ENCODE measurements at regions not wholly inside any gene's neighbourhood (a gene's known extent, or its start where the extent isn't known, plus 50 kb on each side); places are given as distances from the start of the nearest gene placed in this dataset.
A peak's percentile ranks its signal among the peaks of the same experiment; 100 is the strongest.

DNA sequence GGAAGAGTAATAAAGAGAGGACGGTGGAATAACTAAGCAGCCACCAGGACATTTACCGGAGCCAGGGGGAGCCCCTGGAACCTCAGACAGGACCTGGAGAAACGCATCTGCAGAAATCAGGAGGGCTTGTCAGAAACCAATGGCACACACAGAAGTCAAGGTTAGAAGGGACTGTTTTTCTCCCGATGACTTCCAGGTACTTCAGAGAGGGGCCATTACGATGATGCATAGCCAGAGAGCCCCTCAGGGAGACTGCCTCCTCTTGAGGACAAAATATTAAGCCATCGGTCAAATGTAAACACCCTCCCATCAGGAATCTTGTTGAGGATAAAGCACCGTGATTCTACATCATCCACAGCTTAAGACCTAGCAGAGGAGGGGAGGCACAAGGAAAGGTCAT, 333.6 kb upstream of the CDH5 start:
- TF ChIP-seq, protein P1, sequence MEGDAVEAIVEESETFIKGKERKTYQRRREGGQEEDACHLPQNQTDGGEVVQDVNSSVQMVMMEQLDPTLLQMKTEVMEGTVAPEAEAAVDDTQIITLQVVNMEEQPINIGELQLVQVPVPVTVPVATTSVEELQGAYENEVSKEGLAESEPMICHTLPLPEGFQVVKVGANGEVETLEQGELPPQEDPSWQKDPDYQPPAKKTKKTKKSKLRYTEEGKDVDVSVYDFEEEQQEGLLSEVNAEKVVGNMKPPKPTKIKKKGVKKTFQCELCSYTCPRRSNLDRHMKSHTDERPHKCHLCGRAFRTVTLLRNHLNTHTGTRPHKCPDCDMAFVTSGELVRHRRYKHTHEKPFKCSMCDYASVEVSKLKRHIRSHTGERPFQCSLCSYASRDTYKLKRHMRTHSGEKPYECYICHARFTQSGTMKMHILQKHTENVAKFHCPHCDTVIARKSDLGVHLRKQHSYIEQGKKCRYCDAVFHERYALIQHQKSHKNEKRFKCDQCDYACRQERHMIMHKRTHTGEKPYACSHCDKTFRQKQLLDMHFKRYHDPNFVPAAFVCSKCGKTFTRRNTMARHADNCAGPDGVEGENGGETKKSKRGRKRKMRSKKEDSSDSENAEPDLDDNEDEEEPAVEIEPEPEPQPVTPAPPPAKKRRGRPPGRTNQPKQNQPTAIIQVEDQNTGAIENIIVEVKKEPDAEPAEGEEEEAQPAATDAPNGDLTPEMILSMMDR (IDR thresholded peaks at IDR 0.05), result no peak
- DNase-seq (no peak), ATAC-seq (no peak)
- Histone ChIP-seq H3K4me1 (peaks cover 6 to 23% (median 18%) of the 10 kb centered on the region in 9 donors), H3K4me3 (no peak overlapping the region), H3K27ac (no peak overlapping the region), H3K27me3 (no peaks in the 10 kb centered on the region), H3K9me3 (no peaks in the 10 kb centered on the region), H3K36me3 (no peaks in the 10 kb centered on the region)
- WGBS, 2 donors, result 93 to 96% methylated on average over 7 of the region's 7 CpGs
- intact Hi-C loops (cut with DNase I), result no loop called here

- intact Hi-C loops (cut with DNase I), result no loop called here
- Histone ChIP-seq H3K36me3 (no peaks in the 10 kb centered on the region), H3K9me3 (peaks cover 0 to 2% (median 0%) of the 10 kb centered on the region in 11 donors), H3K4me1 (peaks cover 0 to 4% (median 0%) of the 10 kb centered on the region in 9 donors), H3K27me3 (no peaks in the 10 kb centered on the region), H3K4me3 (no peak overlapping the region), H3K27ac (no peak overlapping the region)
- DNase-seq (no peak), ATAC-seq (no peak)
- TF ChIP-seq, protein P1 (IDR thresholded peaks at IDR 0.05), result no peak
- WGBS, 2 donors, result 92% methylated on average over 4 of the region's 4 CpGs
Observed at GRCh38 chr16:66030036-66030435, 336.5 kb upstream of the CDH5 start.

DNA sequence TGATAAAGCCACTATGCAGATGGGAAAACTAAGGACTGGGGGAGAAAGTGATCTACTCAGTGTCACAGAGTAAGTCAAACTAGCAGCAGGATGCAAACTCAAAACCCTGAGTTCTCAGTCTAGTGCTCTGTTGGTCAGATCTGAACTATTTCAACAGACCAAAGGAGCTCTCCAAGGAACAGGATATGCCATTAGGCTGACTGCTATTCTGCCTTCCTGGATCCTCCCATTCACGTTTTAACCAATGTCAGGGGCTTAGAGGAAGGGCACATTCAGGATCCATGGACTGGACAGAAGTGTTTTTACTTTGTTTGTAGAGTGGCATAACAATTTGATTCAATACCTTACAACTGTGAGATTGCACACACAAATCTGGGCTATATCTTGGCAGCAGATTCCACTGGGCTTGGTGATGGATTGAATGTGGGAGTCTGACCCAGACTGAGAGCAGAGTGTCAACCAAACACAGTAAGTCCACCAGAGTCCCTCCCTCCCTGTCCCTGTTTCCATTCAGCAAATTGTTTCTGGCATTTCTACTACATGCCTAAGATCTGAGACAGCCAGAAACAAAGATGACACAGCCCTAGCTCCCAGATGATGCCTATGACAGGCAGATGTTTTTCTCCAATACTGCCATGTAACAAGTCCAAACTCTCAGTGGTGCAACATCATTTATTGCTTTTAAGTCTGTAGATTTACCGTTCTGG, 337.8 kb upstream of the CDH5 start:
- 37 to 56% methylated on average over 2 of the region's 2 CpGs for WGBS, 2 donors

DNA sequence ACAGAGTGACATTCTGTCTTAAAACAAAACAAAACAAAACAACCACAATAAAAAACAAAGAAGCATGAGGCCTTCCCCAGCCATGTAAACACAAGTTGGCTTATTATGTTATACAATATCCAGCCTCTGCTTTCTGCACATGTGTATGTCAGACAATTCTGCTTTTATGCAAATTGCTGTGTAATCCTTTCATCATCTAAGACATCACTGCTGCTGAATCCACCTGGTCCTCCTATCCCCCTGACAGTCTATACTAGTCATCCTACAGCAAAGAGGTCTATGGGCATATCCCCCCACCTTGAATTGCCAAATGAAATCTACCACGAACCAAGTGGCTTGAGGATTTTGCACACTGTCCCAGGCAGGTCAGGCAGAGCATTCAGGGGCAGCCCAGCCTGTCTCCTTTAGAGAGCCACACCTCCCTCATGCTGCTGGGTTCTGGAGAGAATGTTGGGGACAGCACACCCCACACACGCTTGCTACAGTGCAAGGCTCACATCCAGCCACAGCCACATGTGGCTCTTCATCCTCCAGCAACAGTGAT, 339.6 kb upstream of the CDH5 start:
- H3K27me3 ChIP-seq, result no peaks in the 10 kb centered on the region
- peaks cover 0 to 12% (median 0%) of the 10 kb centered on the region in 11 donors for H3K9me3 ChIP-seq
- no peak for ATAC-seq
- peaks cover 0 to 4% (median 0%) of the 10 kb centered on the region in 9 donors for H3K4me1 ChIP-seq
- intact Hi-C loops (cut with DNase I), result loop anchor here in 1 of 10 donors (5.0 kb wide), 1 partner anchor 85 kb away; no protein-coding TSS in a partner anchor
- H3K27ac ChIP-seq, result no peak overlapping the region
- H3K36me3 ChIP-seq, result no peaks in the 10 kb centered on the region
- 76 to 98% methylated on average over 2 of the region's 2 CpGs for WGBS, 2 donors
- DNase-seq, result no peak
- H3K4me3 ChIP-seq, result no peak overlapping the region
- TF ChIP-seq, protein P1 (IDR thresholded peaks at IDR 0.05), result no peak

More for the DNA sequence above, 337.8 kb upstream of the CDH5 start:
- peaks cover 0 to 12% (median 0%) of the 10 kb centered on the region in 11 donors for H3K9me3 ChIP-seq
- H3K27ac ChIP-seq, result no peak overlapping the region
- peaks cover 0 to 4% (median 0%) of the 10 kb centered on the region in 9 donors for H3K4me1 ChIP-seq
- DNase-seq (no peak), ATAC-seq (peak in 6 of 8 donors; percentile 52 to 72 (median 56))
- TF ChIP-seq, protein P1 (IDR thresholded peaks at IDR 0.05), result no peak
- no peaks in the 10 kb centered on the region for H3K36me3 ChIP-seq
- intact Hi-C loops (cut with DNase I), result loop anchor here in 1 of 10 donors (5.0 kb wide), 1 partner anchor 84 kb away; no protein-coding TSS in a partner anchor
- H3K27me3 ChIP-seq, result no peaks in the 10 kb centered on the region
- no peak overlapping the region for H3K4me3 ChIP-seq
